Parathyroid adenoma (tissue), 2 donors: ENCODE measurements at regions not wholly inside any gene's neighbourhood (a gene's known extent, or its start where the extent isn't known, plus 50 kb on each side); places are given as distances from the start of the nearest gene placed in this dataset.

Experiments used
- H2AFZ ChIP-seq: fragments of 300-600 bp; sonication (generic); one replicate; pipeline ENCODE4 v1.7.0; 2017; ENCODE audit warnings: antibody characterized with exemption, mild to moderate bottlenecking
- H3K27ac ChIP-seq: fragments of 300-600 bp; sonication (generic); one replicate; pipeline ENCODE4 v1.7.0; 2017
- H3K27me3 ChIP-seq: fragments of 300-600 bp; sonication (generic); one replicate; pipeline ENCODE4 v1.7.0; 2017; ENCODE audit warnings: low read length; ENCODE audit not compliant: control insufficient read depth, insufficient read depth
- H3K36me3 ChIP-seq: fragments of 300-600 bp; sonication (generic); one replicate; pipeline ENCODE4 v1.7.0; 2017; ENCODE audit warnings: low read length; ENCODE audit not compliant: control insufficient read depth, insufficient read depth
- H3K4me1 ChIP-seq: fragments of 300-600 bp; sonication (generic); one replicate; pipeline ENCODE4 v1.7.0; 2017; ENCODE audit warnings: control low read depth
- H3K4me2 ChIP-seq: fragments of 300-600 bp; sonication (generic); one replicate; pipeline ENCODE4 v1.7.0; 2017; ENCODE audit warnings: low read length
- H3K4me3 ChIP-seq: fragments of 300-600 bp; sonication (generic); one replicate; pipeline ENCODE4 v1.7.0; 2017; ENCODE audit warnings: low read depth, low read length
- H3K79me2 ChIP-seq: fragments of 300-600 bp; sonication (generic); one replicate; pipeline ENCODE4 v1.7.0; 2017; ENCODE audit warnings: control low read depth
- H3K9ac ChIP-seq: fragments of 300-600 bp; sonication (generic); one replicate; pipeline ENCODE4 v1.7.0; 2017; ENCODE audit warnings: mild to moderate bottlenecking
- H3K9me3 ChIP-seq: fragments of 300-600 bp; sonication (generic); one replicate; pipeline ENCODE4 v1.7.0; 2017; ENCODE audit warnings: low read length; ENCODE audit not compliant: control insufficient read depth
- TF ChIP-seq, protein P1 (sequence below): fragments of 300-600 bp; sonication (generic); IDR thresholded peaks from one replicate; pipeline ENCODE4 v1.7.0; 2017; ENCODE audit warnings: antibody characterized with exemption, mild to moderate bottlenecking
- donor health status: primary hyperparathyroidism.

- no peak overlapping the region for H3K9ac ChIP-seq
- no peaks in the 10 kb centered on the region for H3K36me3 ChIP-seq
- H3K4me1 ChIP-seq, result no peaks in the 10 kb centered on the region
- H3K4me3 ChIP-seq, result no peak overlapping the region
- H2AFZ ChIP-seq, result no peak overlapping the region
- TF ChIP-seq, protein P1, sequence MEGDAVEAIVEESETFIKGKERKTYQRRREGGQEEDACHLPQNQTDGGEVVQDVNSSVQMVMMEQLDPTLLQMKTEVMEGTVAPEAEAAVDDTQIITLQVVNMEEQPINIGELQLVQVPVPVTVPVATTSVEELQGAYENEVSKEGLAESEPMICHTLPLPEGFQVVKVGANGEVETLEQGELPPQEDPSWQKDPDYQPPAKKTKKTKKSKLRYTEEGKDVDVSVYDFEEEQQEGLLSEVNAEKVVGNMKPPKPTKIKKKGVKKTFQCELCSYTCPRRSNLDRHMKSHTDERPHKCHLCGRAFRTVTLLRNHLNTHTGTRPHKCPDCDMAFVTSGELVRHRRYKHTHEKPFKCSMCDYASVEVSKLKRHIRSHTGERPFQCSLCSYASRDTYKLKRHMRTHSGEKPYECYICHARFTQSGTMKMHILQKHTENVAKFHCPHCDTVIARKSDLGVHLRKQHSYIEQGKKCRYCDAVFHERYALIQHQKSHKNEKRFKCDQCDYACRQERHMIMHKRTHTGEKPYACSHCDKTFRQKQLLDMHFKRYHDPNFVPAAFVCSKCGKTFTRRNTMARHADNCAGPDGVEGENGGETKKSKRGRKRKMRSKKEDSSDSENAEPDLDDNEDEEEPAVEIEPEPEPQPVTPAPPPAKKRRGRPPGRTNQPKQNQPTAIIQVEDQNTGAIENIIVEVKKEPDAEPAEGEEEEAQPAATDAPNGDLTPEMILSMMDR, result no peak
- H3K27ac ChIP-seq, result no peak overlapping the region
- no peaks in the 10 kb centered on the region for H3K9me3 ChIP-seq
- H3K4me2 ChIP-seq, result no peak overlapping the region
- H3K27me3 ChIP-seq, result no peaks in the 10 kb centered on the region
- H3K79me2 ChIP-seq, result no peaks in the 10 kb centered on the region
These were observed 244.5 kb upstream of the PITRM1 start for GRCh38 chr10:3417096-3417495.

DNA sequence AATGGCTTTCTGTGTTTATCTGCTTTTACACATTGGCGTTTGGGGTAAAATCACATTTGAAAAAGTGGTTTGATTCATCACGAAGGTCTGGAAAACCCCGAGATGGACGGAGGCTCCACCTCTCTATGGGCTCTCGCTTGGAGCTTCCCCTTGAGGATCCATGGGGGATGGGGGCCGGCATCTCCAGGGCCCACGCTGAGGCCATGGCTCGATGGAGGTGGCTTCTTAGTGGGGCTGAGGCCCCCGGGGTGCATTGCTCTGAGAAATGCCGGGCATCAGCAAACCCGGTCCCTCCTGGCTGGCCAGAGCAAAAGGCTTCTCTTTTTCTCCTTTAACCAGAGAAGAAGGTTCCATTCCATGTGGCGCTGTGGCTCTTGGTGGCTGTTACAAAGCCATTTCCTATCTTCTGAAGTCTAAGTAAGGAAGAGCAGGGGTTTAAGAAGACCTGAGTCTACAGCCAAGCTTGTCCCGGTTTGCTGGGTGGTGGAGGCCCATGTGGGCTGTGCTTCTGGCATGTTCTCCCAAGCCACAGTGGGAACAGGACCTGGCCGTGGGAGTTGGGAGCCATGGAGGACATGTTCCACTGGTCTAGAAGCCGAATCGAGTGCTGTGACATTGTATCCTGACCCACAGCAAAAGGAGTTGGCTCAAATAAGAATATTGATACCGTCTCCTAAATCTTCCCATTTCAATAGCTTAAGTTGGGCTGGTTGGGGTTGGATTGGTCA lies 243.5 kb upstream of the PITRM1 start:
- no peak overlapping the region for H3K9ac ChIP-seq
- no peak overlapping the region for H3K27ac ChIP-seq
- H2AFZ ChIP-seq, result no peak overlapping the region
- TF ChIP-seq, protein P1, result no peak
- H3K4me1 ChIP-seq, result no peaks in the 10 kb centered on the region
- no peak overlapping the region for H3K4me3 ChIP-seq
- no peaks in the 10 kb centered on the region for H3K36me3 ChIP-seq
- H3K27me3 ChIP-seq, result no peaks in the 10 kb centered on the region
- H3K4me2 ChIP-seq, result no peak overlapping the region
- H3K9me3 ChIP-seq, result no peaks in the 10 kb centered on the region
- no peaks in the 10 kb centered on the region for H3K79me2 ChIP-seq

DNA sequence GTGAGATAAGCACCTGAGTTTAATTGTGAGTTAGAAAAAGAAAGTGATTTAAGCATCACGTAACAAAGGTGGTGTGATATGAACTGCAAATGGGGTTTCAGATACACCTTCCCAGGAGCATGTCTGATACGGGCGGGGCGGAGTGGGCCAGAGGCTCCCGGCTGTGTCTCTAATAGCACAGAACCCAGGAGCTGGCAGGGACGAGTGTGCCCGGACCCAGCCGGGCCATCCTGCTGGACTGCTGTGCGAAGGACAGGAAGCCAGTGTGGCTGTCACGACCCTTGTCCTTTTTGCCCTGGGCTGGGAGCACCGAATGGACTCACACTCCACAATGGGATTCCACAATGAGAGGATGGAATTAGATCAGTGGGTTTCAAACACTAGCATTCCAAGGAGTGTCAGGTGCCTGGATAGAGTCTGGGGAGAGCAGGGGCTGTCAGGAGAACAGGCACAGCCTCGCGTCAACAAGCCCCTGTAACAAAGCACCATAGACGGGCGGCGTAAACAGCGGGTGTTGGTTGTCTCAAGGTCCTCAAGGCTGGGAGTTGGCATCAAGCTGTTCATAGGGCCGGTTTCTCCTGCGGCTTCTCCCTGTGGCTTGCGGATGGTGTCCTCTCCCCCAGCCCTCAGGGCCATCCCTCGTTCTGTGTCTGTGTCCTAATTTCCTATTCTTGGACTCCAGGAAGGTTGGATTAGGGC lies 242.6 kb upstream of the PITRM1 start:
- Histone ChIP-seq H3K27ac (no peak overlapping the region), H3K4me1 (no peaks in the 10 kb centered on the region), H3K4me2 (no peak overlapping the region), H3K9ac (no peak overlapping the region), H3K79me2 (no peaks in the 10 kb centered on the region), H3K4me3 (no peak overlapping the region), H3K9me3 (no peaks in the 10 kb centered on the region), H3K36me3 (no peaks in the 10 kb centered on the region), H2AFZ (no peak overlapping the region), H3K27me3 (no peaks in the 10 kb centered on the region)
- TF ChIP-seq, protein P1, result no peak

GRCh38 chr10:3414667-3415023 lies 242.1 kb upstream of the PITRM1 start:
- Histone ChIP-seq H3K36me3 (no peaks in the 10 kb centered on the region), H3K9me3 (no peaks in the 10 kb centered on the region), H3K27me3 (no peaks in the 10 kb centered on the region), H3K9ac (no peak overlapping the region), H2AFZ (peak overlapping the region; percentile 15), H3K4me3 (no peak overlapping the region), H3K27ac (no peak overlapping the region), H3K4me2 (no peak overlapping the region), H3K4me1 (peaks cover 4% of the 10 kb centered on the region), H3K79me2 (no peaks in the 10 kb centered on the region)
- TF ChIP-seq, protein P1, result no peak
